ENCODE measurements at regions not wholly inside any gene's neighbourhood (a gene's known extent, or its start where the extent isn't known, plus 50 kb on each side); places are given as distances from the start of the nearest gene placed in this dataset.
"Not testable (repeated sequence)": the region's sequence is repeated elsewhere in the genome, so short reads cannot be mapped to it uniquely, and the experiment has no call there.

- no peak for DNase-seq
Observed at GRCh38 chrX:118216087-118216486, 99.5 kb upstream of the KLHL13 start.

GRCh38 chrX:118216509-118216908 lies 99.9 kb upstream of the KLHL13 start:
- DNase-seq = no peak

- no peak for DNase-seq
Observed at GRCh38 chrX:118218079-118218478, 101.5 kb upstream of the KLHL13 start.

- DNase-seq = no peak
Observed at GRCh38 chrX:118218940-118219339, 102.3 kb upstream of the KLHL13 start.

GRCh38 chrX:118219866-118220265 lies 103.3 kb upstream of the KLHL13 start:
- no peak for DNase-seq

GRCh38 chrX:118220509-118220908 lies 103.9 kb upstream of the KLHL13 start:
- no peak for DNase-seq

GRCh38 chrX:118221270-118221669 lies 104.7 kb upstream of the KLHL13 start:
- no peak for DNase-seq

GRCh38 chrX:118221733-118222132 lies 105.1 kb upstream of the KLHL13 start:
- no peak for DNase-seq

GRCh38 chrX:118222421-118222820 lies 105.8 kb upstream of the KLHL13 start:
- no peak for DNase-seq

- DNase-seq = no peak
Observed at GRCh38 chrX:118225711-118226428, 109.3 kb upstream of the KLHL13 start.

GRCh38 chrX:118228041-118228440 lies 111.4 kb upstream of the KLHL13 start:
- DNase-seq = no peak

GRCh38 chrX:118228456-118228855 lies 111.8 kb upstream of the KLHL13 start:
- no peak for DNase-seq

GRCh38 chrX:118231464-118231863 lies 114.4 kb upstream of the WDR44 start:
- DNase-seq = no peak

GRCh38 chrX:118239178-118239870 lies 106.6 kb upstream of the WDR44 start:
- no peak for DNase-seq

- DNase-seq = no peak
Observed at GRCh38 chrX:118239913-118240698, 105.8 kb upstream of the WDR44 start.

- DNase-seq = not testable (repeated sequence)
Observed at GRCh38 chrX:118246961-118247360, 98.9 kb upstream of the WDR44 start.

GRCh38 chrX:118249146-118249545 lies 96.8 kb upstream of the WDR44 start:
- no peak for DNase-seq

GRCh38 chrX:118250445-118250844 lies 95.5 kb upstream of the WDR44 start:
- no peak for DNase-seq

GRCh38 chrX:118251271-118251670 lies 94.6 kb upstream of the WDR44 start:
- DNase-seq = no peak

- no peak for DNase-seq
Observed at GRCh38 chrX:118252967-118253366, 92.9 kb upstream of the WDR44 start.

- peak; percentile 41 for DNase-seq
Observed at GRCh38 chrX:118254611-118255010, 91.3 kb upstream of the WDR44 start.

- no peak for DNase-seq
Observed at GRCh38 chrX:118255921-118256320, 90.0 kb upstream of the WDR44 start.

GRCh38 chrX:118257781-118258180 lies 88.1 kb upstream of the WDR44 start:
- DNase-seq = no peak

- no peak for DNase-seq
Observed at GRCh38 chrX:118259213-118259612, 86.7 kb upstream of the WDR44 start.
